ENCODE measurements at regions not wholly inside any gene's neighbourhood (a gene's known extent, or its start where the extent isn't known, plus 50 kb on each side); places are given as distances from the start of the nearest gene placed in this dataset.

DNA sequence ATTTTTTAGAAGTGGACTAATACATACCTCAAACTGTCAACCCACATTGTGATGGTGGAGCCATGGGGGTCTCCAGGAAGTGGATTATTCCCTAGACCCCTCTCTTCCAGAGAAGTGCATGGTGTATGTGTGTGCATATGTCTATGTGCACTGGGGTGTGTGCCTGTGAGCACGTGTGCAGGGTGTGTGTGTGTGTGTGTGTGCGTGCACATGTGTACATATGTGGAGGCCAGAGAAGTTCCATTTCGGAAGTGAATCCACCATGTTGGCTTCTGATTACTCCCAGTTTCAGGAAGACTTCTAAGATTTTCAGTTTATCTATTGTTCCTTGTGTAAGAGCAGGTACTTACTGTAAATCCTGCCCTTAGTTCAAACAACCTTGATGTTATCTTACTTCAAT is 208.5 kb upstream of the SULF2 start:
- TF ChIP-seq, protein P1, sequence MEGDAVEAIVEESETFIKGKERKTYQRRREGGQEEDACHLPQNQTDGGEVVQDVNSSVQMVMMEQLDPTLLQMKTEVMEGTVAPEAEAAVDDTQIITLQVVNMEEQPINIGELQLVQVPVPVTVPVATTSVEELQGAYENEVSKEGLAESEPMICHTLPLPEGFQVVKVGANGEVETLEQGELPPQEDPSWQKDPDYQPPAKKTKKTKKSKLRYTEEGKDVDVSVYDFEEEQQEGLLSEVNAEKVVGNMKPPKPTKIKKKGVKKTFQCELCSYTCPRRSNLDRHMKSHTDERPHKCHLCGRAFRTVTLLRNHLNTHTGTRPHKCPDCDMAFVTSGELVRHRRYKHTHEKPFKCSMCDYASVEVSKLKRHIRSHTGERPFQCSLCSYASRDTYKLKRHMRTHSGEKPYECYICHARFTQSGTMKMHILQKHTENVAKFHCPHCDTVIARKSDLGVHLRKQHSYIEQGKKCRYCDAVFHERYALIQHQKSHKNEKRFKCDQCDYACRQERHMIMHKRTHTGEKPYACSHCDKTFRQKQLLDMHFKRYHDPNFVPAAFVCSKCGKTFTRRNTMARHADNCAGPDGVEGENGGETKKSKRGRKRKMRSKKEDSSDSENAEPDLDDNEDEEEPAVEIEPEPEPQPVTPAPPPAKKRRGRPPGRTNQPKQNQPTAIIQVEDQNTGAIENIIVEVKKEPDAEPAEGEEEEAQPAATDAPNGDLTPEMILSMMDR (IDR thresholded peaks at IDR 0.05; ENCODE audit: low read depth, low read length): no peak
- TF ChIP-seq EZH2phosphoT487 (IDR thresholded peaks at IDR 0.05; ENCODE audit: low read depth): no peak
